ENCODE measurements at regions not wholly inside any gene's neighbourhood (a gene's known extent, or its start where the extent isn't known, plus 50 kb on each side); places are given as distances from the start of the nearest gene placed in this dataset.

- no peak for TF ChIP-seq CTCF (conservative IDR thresholded peaks at IDR 0.05 in 1 of 2, IDR thresholded peaks at IDR 0.05 in 1 of 2; ENCODE audit: extremely low read depth in 1 of 2, insufficient read depth in 1 of 2, low read depth in 1 of 2, low read length in 2 of 2)
- TF ChIP-seq EZH2 (IDR thresholded peaks at IDR 0.05; ENCODE audit: borderline replicate concordance, low read length), result no peak
Observed at GRCh38 chrX:103428525-103428924, 52.2 kb downstream of the BEX3 start.
